Cardiac fibroblast (primary cell): ENCODE measurements at regions not wholly inside any gene's neighbourhood (a gene's known extent, or its start where the extent isn't known, plus 50 kb on each side); places are given as distances from the start of the nearest gene placed in this dataset.

Experiments used
- DNase-seq, 2 donors: peaks; one replicate each; pipeline versions ENCODE4 v3.0.0 to v3.0.0-alpha.2; 2010; ENCODE audit warnings: low read depth in 2 of 2
- H3K4me3 ChIP-seq, 2 donors: replicated peaks in 1 of 2; 1 replicate in 1 of 2; 2 replicates in 1 of 2; pipeline ENCODE4 v1.5.1; 2011; ENCODE audit warnings: low read depth in 2 of 2, low read length in 2 of 2, mild to moderate bottlenecking in 2 of 2, moderate library complexity in 1 of 2
- CTCF ChIP-seq: IDR thresholded peaks from one replicate; pipeline ENCODE4 v1.5.1; 2011; ENCODE audit warnings: low read depth, mild to moderate bottlenecking, low read length, inconsistent platforms

DNA sequence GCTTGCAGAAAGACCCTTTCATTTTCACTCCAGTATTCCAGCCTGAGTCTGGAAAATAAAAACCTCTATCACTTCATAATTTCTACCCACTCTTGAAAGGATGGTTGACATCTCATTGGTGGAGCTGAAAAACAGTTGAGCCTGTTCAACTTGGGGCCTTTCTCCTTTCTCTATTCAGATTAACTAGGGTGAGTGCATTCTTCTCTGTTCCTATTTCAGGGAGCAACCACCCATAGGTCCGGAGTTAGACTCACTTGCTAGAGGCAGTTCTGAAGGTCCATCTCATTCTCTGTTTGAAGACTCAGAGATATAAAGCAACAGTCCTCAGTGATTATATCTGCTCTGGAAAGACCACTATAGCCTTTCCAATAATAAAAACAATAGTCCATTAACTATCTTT lies 167.9 kb upstream of the SPOPL start:
- no peak overlapping the region for H3K4me3 ChIP-seq
- no peak for TF ChIP-seq CTCF
- DNase-seq = no peak

DNA sequence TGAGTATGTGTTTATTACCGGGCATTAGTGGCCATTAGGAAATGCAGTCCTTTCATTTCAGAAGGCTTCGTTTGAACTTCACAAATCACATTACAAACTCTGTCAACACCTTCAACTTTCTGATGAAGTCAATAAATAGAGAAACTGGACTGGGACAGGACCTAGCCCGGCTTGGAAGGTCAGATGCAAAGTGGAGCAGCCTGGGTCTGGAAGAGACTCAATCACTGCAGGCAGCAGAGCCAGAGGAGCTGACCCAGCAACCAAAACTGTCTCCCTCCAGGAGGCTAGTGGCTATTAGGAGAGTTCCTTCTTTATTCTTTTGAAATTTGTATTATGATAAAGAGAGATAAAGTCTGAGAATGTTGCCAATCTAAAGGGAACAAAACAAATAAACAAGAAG lies 167.2 kb upstream of the SPOPL start:
- H3K4me3 ChIP-seq = no peak overlapping the region
- TF ChIP-seq CTCF = no peak
- no peak for DNase-seq

DNA sequence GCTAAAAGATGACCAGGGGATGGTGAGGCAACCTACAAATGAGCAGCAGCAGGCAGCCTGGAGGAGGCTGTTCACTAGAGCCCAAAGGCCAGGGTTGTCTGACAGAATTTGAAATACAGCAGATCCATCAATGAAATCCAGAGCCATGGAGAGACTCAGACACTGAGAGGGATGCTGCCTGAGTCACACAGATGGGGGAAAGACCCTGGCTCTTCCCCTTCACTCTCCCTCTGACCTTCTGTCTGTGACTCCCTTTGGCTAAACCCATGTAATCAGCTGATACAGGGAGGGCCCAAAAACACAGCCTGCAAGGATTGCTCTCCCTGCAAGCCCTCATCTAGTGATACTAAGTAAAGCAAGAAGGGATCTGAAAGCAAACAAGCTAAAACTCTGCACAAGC lies 166.5 kb upstream of the SPOPL start:
- H3K4me3 ChIP-seq = no peak overlapping the region
- DNase-seq = no peak
- TF ChIP-seq CTCF = no peak

GRCh38 chr2:138336146-138336545 lies 165.4 kb upstream of the SPOPL start:
- TF ChIP-seq CTCF = no peak
- H3K4me3 ChIP-seq = no peak overlapping the region
- DNase-seq = no peak

- no peak for TF ChIP-seq CTCF
- no peak overlapping the region for H3K4me3 ChIP-seq
- no peak for DNase-seq
Measured at GRCh38 chr2:138355244-138355643, 146.3 kb upstream of the SPOPL start.

DNA sequence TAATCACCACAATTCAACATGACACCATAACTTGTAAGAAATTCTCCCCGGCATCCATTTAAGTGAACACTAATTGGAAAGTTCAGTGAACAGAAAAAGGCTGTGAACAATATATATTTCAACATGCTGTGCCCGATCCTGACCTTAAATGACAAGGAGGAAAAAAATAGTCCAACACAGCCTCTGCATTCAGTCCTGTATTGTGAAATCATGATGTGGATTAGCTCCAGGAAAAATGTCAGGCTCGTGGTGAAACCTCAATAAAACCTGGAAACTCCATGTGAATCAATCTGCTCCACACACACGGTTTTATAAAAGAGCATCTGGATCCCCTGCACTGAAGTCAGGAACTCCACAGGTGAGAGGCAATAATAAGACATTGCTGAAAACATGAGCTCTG lies 145.4 kb upstream of the SPOPL start:
- no peak for TF ChIP-seq CTCF
- no peak overlapping the region for H3K4me3 ChIP-seq
- peak; percentile 74 to 91 for DNase-seq

- DNase-seq = no peak
- TF ChIP-seq CTCF = no peak
Measured at GRCh38 chr2:138359532-138359931, 142.0 kb upstream of the SPOPL start.

More at GRCh38 chr2:138359532-138359931, 142.0 kb upstream of the SPOPL start:
- no peak overlapping the region for H3K4me3 ChIP-seq
